Heart left ventricle (tissue), 16 donors: ENCODE measurements at regions not wholly inside any gene's neighbourhood (a gene's known extent, or its start where the extent isn't known, plus 50 kb on each side); places are given as distances from the start of the nearest gene placed in this dataset.

Source experiments
- ATAC-seq, 4 donors: fragments of 200-7000 bp; cut with Tn5 transposase; one replicate each; pipeline ENCODE4 v1.9.1; 2020 to 2022; ENCODE audit warnings: moderate library complexity in 4 of 4, mild to moderate bottlenecking in 3 of 4, moderate number of reproducible peaks in 1 of 4
- DNase-seq, 5 donors: peaks; one replicate each; pipeline ENCODE4 v3.0.0-alpha.2; 2020
- H3K27ac ChIP-seq, 12 donors: fragments of 200-600 bp; sonication (generic) in 4 of 12; one replicate each; pipeline versions ENCODE4 v1.5.0 to v1.8.0; 2016 to 2022; ENCODE audit warnings: mild to moderate bottlenecking in 2 of 12
- H3K27me3 ChIP-seq, 9 donors: fragments of 200-600 bp; sonication (generic) in 2 of 9; one replicate each; pipeline versions ENCODE4 v1.5.1 to v1.8.0; 2016 to 2022; ENCODE audit warnings: mild to moderate bottlenecking in 3 of 9
- H3K36me3 ChIP-seq, 9 donors: fragments of 200-600 bp; sonication (generic) in 2 of 9; one replicate each; pipeline versions ENCODE4 v1.5.0 to v1.8.0; 2018 to 2022; ENCODE audit warnings: mild to moderate bottlenecking in 2 of 9
- H3K4me1 ChIP-seq, 12 donors: fragments of 200-600 bp; sonication (generic) in 4 of 12; one replicate each; pipeline versions ENCODE4 v1.5.0 to v1.8.0; 2016 to 2022; ENCODE audit warnings: mild to moderate bottlenecking in 3 of 12
- H3K4me3 ChIP-seq, 12 donors: fragments of 200-600 bp; sonication (generic) in 4 of 12; one replicate each; pipeline versions ENCODE4 v1.5.0 to v1.8.0; 2017 to 2022; ENCODE audit warnings: mild to moderate bottlenecking in 9 of 12, moderate library complexity in 4 of 12
- H3K9me3 ChIP-seq, 12 donors: fragments of 200-600 bp; sonication (generic) in 4 of 12; one replicate each; pipeline versions ENCODE4 v1.5.0 to v1.8.0; 2016 to 2022; ENCODE audit warnings: mild to moderate bottlenecking in 1 of 12
- POLR2A ChIP-seq, 2 donors: fragments of 450-650 bp; IDR thresholded peaks; one replicate each; pipeline ENCODE4 v1.6.1; 2017; ENCODE audit warnings: antibody characterized with exemption in 2 of 2, mild to moderate bottlenecking in 2 of 2, moderate library complexity in 2 of 2
- WGBS, 4 donors: extraction: QIAGEN DNeasy Blood & Tissue Kit in 2 of 4; methylation state at CpG; one replicate each; pipeline versions ENCODE4 v1.1.5 to v1.1.7; 2013 to 2018; 5-methylcytosine and 5-hydroxymethylcytosine counted together
- intact Hi-C, 10 donors: fragments of 100-400 bp; cut with DNase I; formaldehyde crosslinking; loops; one replicate each; pipeline versions ENCODE4 v1.11.1 to v1.14.2; 2022
- TF ChIP-seq, protein P1 (sequence below), 12 donors: fragments of 200-600 bp; sonication (generic) in 4 of 12; IDR thresholded peaks; one replicate each; pipeline versions ENCODE4 v1.5.0 to v1.8.0; 2018 to 2022; ENCODE audit warnings: antibody characterized with exemption in 12 of 12, mild to moderate bottlenecking in 5 of 12
- donor health status: ischemic (EF 13 %, LVEDD 7.1; RV severe dilation, severe dysfunction).
- donor health status: healthy with polysubstance abuse.
- donor health status: DM: no; HTN: yes; CAD: no.
- donor health status: DM: no; HTN: no; CAD: no.
- donor health status: ischemic (EF 25% LVEDD 6.9; RV normal size, moderate dysfunction).
- donor health status: ischemic (EF 25% LVEDD 5.7; RV mildly dilated, moderate dysfunction).
- donor health status: healthy.
- donor health status: DM: yes; HTN: yes; CAD: no.
- donor health status: ischemic (EF 35%, LVEDD 5.7; RV mildly dilated, moderate dysfunction).
- donor health status: nonischemic (EF 11% LVEDD 7.7; RV severe dilation, severe dysfunction).
- donor health status: DM: yes; HTN: yes; CAD: no.
- donor health status: PGD.
- donor health status: ischemic (EF 29% LVEDD 5.4; RV normal size, mild dysfunction).
- donor health status: nonischemic (EF 23%, LVEDD 6.1; RV moderate dilation, normal function).

- Histone ChIP-seq H3K36me3 (no peaks in the 10 kb centered on the region), H3K4me3 (no peak overlapping the region), H3K27me3 (no peaks in the 10 kb centered on the region), H3K4me1 (no peaks in the 10 kb centered on the region), H3K27ac (no peak overlapping the region), H3K9me3 (peaks cover 0 to 9% (median 0%) of the 10 kb centered on the region in 12 donors)
- WGBS, 4 donors: 85 to 90% (median 88%) methylated on average over 3 of the region's 3 CpGs
- intact Hi-C loops: no loop called here
- DNase-seq: no peak
- TF ChIP-seq, protein P1, sequence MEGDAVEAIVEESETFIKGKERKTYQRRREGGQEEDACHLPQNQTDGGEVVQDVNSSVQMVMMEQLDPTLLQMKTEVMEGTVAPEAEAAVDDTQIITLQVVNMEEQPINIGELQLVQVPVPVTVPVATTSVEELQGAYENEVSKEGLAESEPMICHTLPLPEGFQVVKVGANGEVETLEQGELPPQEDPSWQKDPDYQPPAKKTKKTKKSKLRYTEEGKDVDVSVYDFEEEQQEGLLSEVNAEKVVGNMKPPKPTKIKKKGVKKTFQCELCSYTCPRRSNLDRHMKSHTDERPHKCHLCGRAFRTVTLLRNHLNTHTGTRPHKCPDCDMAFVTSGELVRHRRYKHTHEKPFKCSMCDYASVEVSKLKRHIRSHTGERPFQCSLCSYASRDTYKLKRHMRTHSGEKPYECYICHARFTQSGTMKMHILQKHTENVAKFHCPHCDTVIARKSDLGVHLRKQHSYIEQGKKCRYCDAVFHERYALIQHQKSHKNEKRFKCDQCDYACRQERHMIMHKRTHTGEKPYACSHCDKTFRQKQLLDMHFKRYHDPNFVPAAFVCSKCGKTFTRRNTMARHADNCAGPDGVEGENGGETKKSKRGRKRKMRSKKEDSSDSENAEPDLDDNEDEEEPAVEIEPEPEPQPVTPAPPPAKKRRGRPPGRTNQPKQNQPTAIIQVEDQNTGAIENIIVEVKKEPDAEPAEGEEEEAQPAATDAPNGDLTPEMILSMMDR (IDR thresholded peaks at IDR 0.05): no peak
- no peak for TF ChIP-seq POLR2A (IDR thresholded peaks at IDR 0.05)
- no peak for ATAC-seq
These were observed 133.0 kb upstream of the SLC7A14 start for GRCh38 chr3:170718848-170719247.

GRCh38 chr3:170717410-170718402 lies 131.8 kb upstream of the SLC7A14 start:
- WGBS, 4 donors: 71 to 75% (median 71%) methylated on average over 6 of the region's 6 CpGs
- no peak overlapping the region for H3K27ac ChIP-seq
- H3K27me3 ChIP-seq: no peaks in the 10 kb centered on the region
- TF ChIP-seq POLR2A (IDR thresholded peaks at IDR 0.05): no peak
- TF ChIP-seq, protein P1 (IDR thresholded peaks at IDR 0.05): no peak
- DNase-seq (no peak), ATAC-seq (no peak)
- H3K9me3 ChIP-seq: peaks cover 0 to 9% (median 0%) of the 10 kb centered on the region in 12 donors
- intact Hi-C loops: no loop called here
- no peaks in the 10 kb centered on the region for H3K4me1 ChIP-seq
- H3K36me3 ChIP-seq: no peaks in the 10 kb centered on the region
- no peak overlapping the region for H3K4me3 ChIP-seq

- DNase-seq: no peak
- 66 to 71% (median 68%) methylated on average over 5 of the region's 5 CpGs for WGBS, 4 donors
- no peak for TF ChIP-seq POLR2A (IDR thresholded peaks at IDR 0.05)
- TF ChIP-seq, protein P1 (IDR thresholded peaks at IDR 0.05): no peak
- H3K4me3 ChIP-seq: no peak overlapping the region
- no peaks in the 10 kb centered on the region for H3K36me3 ChIP-seq
- no peaks in the 10 kb centered on the region for H3K4me1 ChIP-seq
- peaks cover 0 to 9% (median 0%) of the 10 kb centered on the region in 12 donors for H3K9me3 ChIP-seq
- no peak for ATAC-seq
- H3K27me3 ChIP-seq: no peaks in the 10 kb centered on the region
- no peak overlapping the region for H3K27ac ChIP-seq
- intact Hi-C loops: no loop called here
These were observed 130.4 kb upstream of the SLC7A14 start for GRCh38 chr3:170716172-170716805.
